WTC11 (cell line): ENCODE measurements at regions not wholly inside any gene's neighbourhood (a gene's known extent, or its start where the extent isn't known, plus 50 kb on each side); places are given as distances from the start of the nearest gene placed in this dataset.

ENCODE experiments used
- ATAC-seq: fragments of 200-7000 bp; cut with Tn5 transposase; 2 replicates; pipeline ENCODE4 v1.10.0; 2021; ENCODE audit warnings: mild to moderate bottlenecking, moderate library complexity
- CTCF ChIA-PET: fragments of 300-600 bp; sonication (Branson Sonifier 250); formaldehyde crosslinking; loops from one replicate; lab custom pipeline; 2021; ENCODE audit warnings: antibody characterized with exemption; lab: Charles Lee
- POLR2A ChIA-PET: fragments of 350-600 bp; sonication (Branson Sonifier 250); formaldehyde crosslinking; loops from one replicate; lab custom pipeline; 2021; ENCODE audit warnings: antibody characterized with exemption; lab: Charles Lee
- DNase-seq: peaks from one replicate; pipeline ENCODE4 v3.0.0; 2021; ENCODE audit warnings: low spot score
- H3K27ac Mint-ChIP-seq: 2 replicates; pipeline ENCODE4 v1.8.0; 2021; ENCODE audit warnings: mixed read lengths
- H3K27me3 Mint-ChIP-seq: 2 replicates; pipeline ENCODE4 v1.8.0; 2021; ENCODE audit warnings: low read depth, mild to moderate bottlenecking, moderate library complexity, mixed read lengths
- H3K36me3 Mint-ChIP-seq: 2 replicates; pipeline ENCODE4 v1.8.0; 2021; ENCODE audit warnings: mixed read lengths
- H3K4me1 Mint-ChIP-seq: 2 replicates; pipeline ENCODE4 v1.8.0; 2022; ENCODE audit warnings: mixed read lengths
- H3K4me3 Mint-ChIP-seq: 2 replicates; pipeline ENCODE4 v1.8.0; 2021; ENCODE audit warnings: mild to moderate bottlenecking, moderate library complexity, mixed read lengths
- H3K9me3 Mint-ChIP-seq: 2 replicates; pipeline ENCODE4 v1.8.0; 2021; ENCODE audit warnings: mixed read lengths
- AFF4 ChIP-seq: sonication (generic); formaldehyde crosslinking; IDR thresholded peaks from 2 replicates; pipeline ENCODE4 v1.8.1; 2023; ENCODE audit warnings: mild to moderate bottlenecking, missing genetic modification reagents, borderline replicate concordance
- ATF1 ChIP-seq: sonication (generic); formaldehyde crosslinking; IDR thresholded peaks from 2 replicates; pipeline ENCODE4 v1.8.1; 2023; ENCODE audit warnings: mild to moderate bottlenecking, moderate library complexity, missing genetic modification reagents
- ATF3 ChIP-seq: sonication (generic); formaldehyde crosslinking; conservative IDR thresholded peaks from 2 replicates; pipeline ENCODE4 v1.8.1; 2022; ENCODE audit warnings: mild to moderate bottlenecking, missing genetic modification reagents
- FOXP1 ChIP-seq: sonication (generic); formaldehyde crosslinking; IDR thresholded peaks from 2 replicates; pipeline ENCODE4 v1.8.0; 2022; ENCODE audit warnings: missing genetic modification reagents, mild to moderate bottlenecking, moderate library complexity, borderline replicate concordance
- FOXP4 ChIP-seq: sonication (generic); formaldehyde crosslinking; IDR thresholded peaks from 2 replicates; pipeline ENCODE4 v1.8.0; 2022; ENCODE audit warnings: mild to moderate bottlenecking, missing genetic modification reagents
- GABPB1 ChIP-seq: sonication (generic); formaldehyde crosslinking; IDR thresholded peaks from 2 replicates; pipeline ENCODE4 v1.8.1; 2023; ENCODE audit warnings: mild to moderate bottlenecking, missing genetic modification reagents
- GRHL2 ChIP-seq: fragments of 250-450 bp; sonication (Bioruptor Pico); IDR thresholded peaks from 2 replicates; pipeline ENCODE4 v1.8.0; 2022; ENCODE audit warnings: mild to moderate bottlenecking, moderate library complexity; ENCODE audit not compliant: insufficient replicate concordance, severe bottlenecking
- IRF1 ChIP-seq: sonication (generic); formaldehyde crosslinking; IDR thresholded peaks from 2 replicates; pipeline ENCODE4 v1.8.0; 2023; ENCODE audit warnings: missing genetic modification reagents
- IRF2 ChIP-seq: sonication (generic); formaldehyde crosslinking; IDR thresholded peaks from 2 replicates; pipeline ENCODE4 v1.8.0; 2022; ENCODE audit warnings: low read depth, missing genetic modification reagents, borderline replicate concordance
- MAX ChIP-seq: sonication (generic); formaldehyde crosslinking; IDR thresholded peaks from 2 replicates; pipeline ENCODE4 v1.8.0; 2022; ENCODE audit warnings: mild to moderate bottlenecking, missing genetic modification reagents
- MLX ChIP-seq: sonication (generic); formaldehyde crosslinking; IDR thresholded peaks from 2 replicates; pipeline ENCODE4 v1.8.1; 2023; ENCODE audit warnings: mild to moderate bottlenecking, missing genetic modification reagents, moderate library complexity
- NR1H2 ChIP-seq: sonication (generic); formaldehyde crosslinking; IDR thresholded peaks from 2 replicates; pipeline ENCODE4 v1.9.0; 2021; ENCODE audit warnings: mild to moderate bottlenecking, moderate library complexity, missing genetic modification reagents
- NR3C1 ChIP-seq: sonication (generic); formaldehyde crosslinking; conservative IDR thresholded peaks from 2 replicates; pipeline ENCODE4 v1.8.1; 2023; ENCODE audit warnings: low read depth, mild to moderate bottlenecking, missing genetic modification reagents
- PRDM15 ChIP-seq: sonication (generic); formaldehyde crosslinking; IDR thresholded peaks from 2 replicates; pipeline ENCODE4 v1.8.0; 2022; ENCODE audit warnings: missing genetic modification reagents
- PREB ChIP-seq: sonication (generic); formaldehyde crosslinking; IDR thresholded peaks from 2 replicates; pipeline ENCODE4 v1.8.1; 2022; ENCODE audit warnings: mild to moderate bottlenecking, missing genetic modification reagents, moderate library complexity, borderline replicate concordance
- TEAD1 ChIP-seq: sonication (generic); formaldehyde crosslinking; IDR thresholded peaks from 2 replicates; pipeline ENCODE4 v1.8.0; 2022; ENCODE audit warnings: mild to moderate bottlenecking, missing genetic modification reagents
- ZNF121 ChIP-seq: sonication (generic); formaldehyde crosslinking; IDR thresholded peaks from 2 replicates; pipeline ENCODE4 v1.8.0; 2023; ENCODE audit warnings: missing genetic modification reagents
- ZNF138 ChIP-seq: sonication (generic); formaldehyde crosslinking; conservative IDR thresholded peaks from 2 replicates; pipeline ENCODE4 v1.8.1; 2022; ENCODE audit warnings: mild to moderate bottlenecking, moderate library complexity, missing genetic modification reagents
- ZNF317 ChIP-seq: sonication (generic); formaldehyde crosslinking; IDR thresholded peaks from 2 replicates; pipeline ENCODE4 v1.8.1; 2023; ENCODE audit warnings: low read depth, mild to moderate bottlenecking, moderate library complexity, missing genetic modification reagents, borderline replicate concordance
- ZNF396 ChIP-seq: fragments of 250-450 bp; sonication (Bioruptor Pico); IDR thresholded peaks from 2 replicates; pipeline ENCODE4 v1.8.0; 2021; ENCODE audit warnings: mild to moderate bottlenecking, moderate library complexity, borderline replicate concordance
- ZNF512 ChIP-seq: sonication (generic); formaldehyde crosslinking; IDR thresholded peaks from 2 replicates; pipeline ENCODE4 v1.8.1; 2022; ENCODE audit warnings: missing genetic modification reagents, borderline replicate concordance

- Mint-ChIP-seq H3K36me3 (peaks cover 48% of the 10 kb centered on the region), H3K27ac (no peak overlapping the region), H3K4me3 (no peak overlapping the region), H3K27me3 (no peaks in the 10 kb centered on the region; the same call in 1 of the 2 replicates), H3K4me1 (no peaks in the 10 kb centered on the region), H3K9me3 (peaks cover 78% of the 10 kb centered on the region)
- ChIA-PET CTCF (no interaction called here), POLR2A (no interaction called here)
- no peak for ATAC-seq
- TF ChIP-seq ATF3 (CRISPR knock-in tag) (no peak), ZNF512 (CRISPR knock-in tag) (no peak), NR1H2 (CRISPR knock-in tag) (no peak)
- no peak for DNase-seq
These were observed 518.9 kb downstream of the PRDM9 start for GRCh38 chr5:24026288-24026687.

- ATAC-seq, result no peak
- peaks cover 5% of the 10 kb centered on the region for H3K36me3 Mint-ChIP-seq
- no peak for DNase-seq
- POLR2A ChIA-PET, result no interaction called here
- CTCF ChIA-PET, result no interaction called here
- H3K27me3 Mint-ChIP-seq, result no peaks in the 10 kb centered on the region
- H3K4me3 Mint-ChIP-seq, result no peak overlapping the region
- no peak overlapping the region for H3K27ac Mint-ChIP-seq
- H3K4me1 Mint-ChIP-seq, result no peaks in the 10 kb centered on the region
- peaks cover 26% of the 10 kb centered on the region for H3K9me3 Mint-ChIP-seq
- TF ChIP-seq MLX (CRISPR knock-in tag) (no peak), ZNF138 (CRISPR knock-in tag) (no peak), NR3C1 (CRISPR knock-in tag) (no peak), ZNF121 (CRISPR knock-in tag) (no peak), ZNF396 (no peak), ZNF317 (no peak), TEAD1 (no peak), IRF1 (no peak), GRHL2 (no peak), PREB (no peak), GABPB1 (CRISPR knock-in tag) (no peak), IRF2 (CRISPR knock-in tag) (no peak), MAX (CRISPR knock-in tag) (no peak), ATF1 (no peak), FOXP4 (CRISPR knock-in tag) (no peak), FOXP1 (CRISPR knock-in tag) (no peak), AFF4 (CRISPR knock-in tag) (no peak), PRDM15 (CRISPR knock-in tag) (no peak)
These were observed 535.3 kb downstream of the PRDM9 start for GRCh38 chr5:24042688-24043087.
